Activated CD4-positive, alpha-beta T cell treated with anti-CD3 and anti-CD28 coated beads for 36 hours (primary cell): ENCODE measurements at regions not wholly inside any gene's neighbourhood (a gene's known extent, or its start where the extent isn't known, plus 50 kb on each side); places are given as distances from the start of the nearest gene placed in this dataset.

ENCODE experiments used
- ATAC-seq: fragments of 200-7000 bp; cut with Tn5 transposase; one replicate; pipeline ENCODE4 v1.10.0; 2021; ENCODE audit warnings: mild to moderate bottlenecking, moderate library complexity
- CTCF ChIA-PET: fragments of 350-600 bp; sonication (Branson Sonifier 250); formaldehyde crosslinking; loops from one replicate; lab custom pipeline; 2021; ENCODE audit warnings: antibody characterized with exemption; lab: Charles Lee
- POLR2A ChIA-PET: fragments of 350-600 bp; sonication (Branson Sonifier 250); formaldehyde crosslinking; loops from one replicate; lab custom pipeline; 2021; ENCODE audit warnings: antibody characterized with exemption, inconsistent platforms; lab: Charles Lee
- DNase-seq: peaks from one replicate; pipeline ENCODE4 v3.0.0-alpha.2; 2020
- H3K27ac Mint-ChIP-seq: one replicate; pipeline ENCODE4 v1.8.0; 2021; ENCODE audit warnings: mixed read lengths
- H3K27me3 Mint-ChIP-seq: one replicate; pipeline ENCODE4 v1.8.0; 2021; ENCODE audit warnings: mixed read lengths
- H3K36me3 Mint-ChIP-seq: one replicate; pipeline ENCODE4 v1.8.0; 2021; ENCODE audit warnings: low read depth, mixed read lengths
- H3K4me1 Mint-ChIP-seq: one replicate; pipeline ENCODE4 v1.8.0; 2021; ENCODE audit warnings: mixed read lengths
- H3K4me3 Mint-ChIP-seq: one replicate; pipeline ENCODE4 v1.8.0; 2021; ENCODE audit warnings: mild to moderate bottlenecking, moderate library complexity, mixed read lengths
- H3K9me3 Mint-ChIP-seq: one replicate; pipeline ENCODE4 v1.8.0; 2021; ENCODE audit warnings: low read depth, mixed read lengths
- intact Hi-C, 2 experiments: fragments of 100-400 bp; cut with DNase I in 1 of 2; cut with micrococcal nuclease in 1 of 2; formaldehyde crosslinking; loops; one replicate each; pipeline versions ENCODE4 v1.14.2 to v1.15.1; 2022 to 2024; cut with DNase I, micrococcal nuclease

- no peak overlapping the region for H3K27ac Mint-ChIP-seq
- no peaks in the 10 kb centered on the region for H3K9me3 Mint-ChIP-seq
- H3K27me3 Mint-ChIP-seq: no peaks in the 10 kb centered on the region
- CTCF ChIA-PET: interaction anchor here (1.5 to 1.6 kb wide), 2 partner anchors 15 to 112 kb away, joined by 6 to 11 read pairs; no protein-coding TSS in a partner anchor
- H3K4me3 Mint-ChIP-seq: no peak overlapping the region
- no peaks in the 10 kb centered on the region for H3K4me1 Mint-ChIP-seq
- no peaks in the 10 kb centered on the region for H3K36me3 Mint-ChIP-seq
- no peak for ATAC-seq
- DNase-seq: no peak
- intact Hi-C loops: loop anchor here in 1 of 2 experiments (5.0 kb wide), 1 partner anchor 112 kb away; no protein-coding TSS in a partner anchor
- POLR2A ChIA-PET: no interaction called here
Measured at GRCh38 chr6:37580176-37580955, 80.7 kb upstream of the CCDC167 start.

DNA sequence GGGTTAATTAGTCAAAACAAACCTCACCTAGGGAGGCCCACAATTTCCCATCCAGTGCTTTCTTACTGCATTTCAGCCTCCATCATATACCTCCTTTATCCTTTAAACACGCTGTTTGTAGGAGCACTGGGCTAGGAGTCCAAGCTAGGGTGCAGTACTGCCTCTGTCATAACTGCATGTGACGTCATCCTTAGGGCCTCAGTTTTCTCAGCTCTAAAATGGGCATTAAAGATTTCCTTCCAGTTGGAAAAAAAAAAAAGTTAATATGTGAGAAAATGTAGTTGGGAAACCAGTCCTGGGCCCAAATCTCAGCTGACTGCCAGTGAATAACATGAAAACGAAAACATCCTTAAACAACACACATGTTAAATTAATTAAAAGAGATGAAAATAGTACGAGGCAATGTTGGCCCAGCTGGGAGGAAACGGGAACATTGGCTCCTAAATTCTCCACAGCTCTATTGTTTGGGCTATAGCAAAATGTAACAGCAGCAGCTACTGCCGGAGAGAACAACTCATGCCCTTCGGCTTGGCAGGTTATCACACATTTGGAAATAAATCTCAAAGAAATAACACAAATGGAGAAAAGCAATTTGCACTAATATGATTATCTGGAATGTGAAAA lies 79.9 kb upstream of the CCDC167 start:
- Mint-ChIP-seq H3K36me3 (no peaks in the 10 kb centered on the region), H3K4me1 (no peaks in the 10 kb centered on the region), H3K4me3 (no peak overlapping the region), H3K27ac (no peak overlapping the region), H3K9me3 (no peaks in the 10 kb centered on the region), H3K27me3 (no peaks in the 10 kb centered on the region)
- ATAC-seq (no peak), DNase-seq (no peak)
- ChIA-PET POLR2A (no interaction called here), CTCF (interaction anchor here (0.6 to 1.6 kb wide), 4 partner anchors 11 to 195 kb away, joined by 3 to 11 read pairs (median 4); no protein-coding TSS in a partner anchor)
- intact Hi-C loops: loop anchor here in 1 of 2 experiments (5.0 kb wide), 1 partner anchor 113 kb away; no protein-coding TSS in a partner anchor

GRCh38 chr6:37578104-37578503 lies 78.4 kb upstream of the CCDC167 start:
- ChIA-PET CTCF (interaction anchor here (0.7 to 1.2 kb wide), 3 partner anchors 12 to 86 kb away, joined by 3 to 6 read pairs (median 3); no protein-coding TSS in a partner anchor), POLR2A (interaction anchor here (0.9 kb wide), 1 partner anchor 20 kb away, joined by 3 read pairs; no protein-coding TSS in a partner anchor)
- Mint-ChIP-seq H3K27me3 (no peaks in the 10 kb centered on the region), H3K36me3 (no peaks in the 10 kb centered on the region), H3K4me1 (no peaks in the 10 kb centered on the region), H3K4me3 (no peak overlapping the region), H3K9me3 (no peaks in the 10 kb centered on the region), H3K27ac (no peak overlapping the region)
- intact Hi-C loops: no loop called here
- no peak for ATAC-seq
- no peak for DNase-seq

- CTCF ChIA-PET: interaction anchor here (0.6 to 1.7 kb wide), 2 partner anchors 9 to 1185 kb away, joined by 3 to 7 read pairs; no protein-coding TSS in a partner anchor
Measured at GRCh38 chr6:37576336-37576737, 76.6 kb upstream of the CCDC167 start.

DNA sequence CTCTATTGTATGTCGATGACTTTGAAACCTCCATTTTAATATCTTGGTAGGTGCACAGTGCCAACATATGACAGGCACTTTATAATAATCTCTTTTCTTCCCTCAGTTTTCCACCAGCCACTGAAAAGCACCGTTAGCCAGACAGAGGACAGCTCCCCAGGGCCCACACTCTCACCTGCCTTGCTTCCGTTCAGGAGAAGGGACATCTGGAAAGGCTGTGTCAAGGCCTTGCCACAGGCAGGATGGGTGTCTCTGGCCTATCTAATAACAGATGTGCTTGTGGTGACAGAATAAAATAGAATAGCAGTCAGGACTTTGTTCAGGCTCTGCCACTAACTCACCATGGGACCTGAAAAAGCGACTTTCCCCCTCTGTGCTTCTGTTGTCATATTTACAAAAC lies 75.5 kb upstream of the CCDC167 start:
- no peaks in the 10 kb centered on the region for H3K36me3 Mint-ChIP-seq

More at GRCh38 chr6:37576336-37576737, 76.6 kb upstream of the CCDC167 start:
- H3K27me3 Mint-ChIP-seq: no peaks in the 10 kb centered on the region
- intact Hi-C loops: no loop called here
- no peaks in the 10 kb centered on the region for H3K36me3 Mint-ChIP-seq
- ATAC-seq: no peak
- no peaks in the 10 kb centered on the region for H3K9me3 Mint-ChIP-seq
- POLR2A ChIA-PET: no interaction called here
- no peaks in the 10 kb centered on the region for H3K4me1 Mint-ChIP-seq
- no peak overlapping the region for H3K27ac Mint-ChIP-seq
- no peak overlapping the region for H3K4me3 Mint-ChIP-seq
- no peak for DNase-seq

DNA sequence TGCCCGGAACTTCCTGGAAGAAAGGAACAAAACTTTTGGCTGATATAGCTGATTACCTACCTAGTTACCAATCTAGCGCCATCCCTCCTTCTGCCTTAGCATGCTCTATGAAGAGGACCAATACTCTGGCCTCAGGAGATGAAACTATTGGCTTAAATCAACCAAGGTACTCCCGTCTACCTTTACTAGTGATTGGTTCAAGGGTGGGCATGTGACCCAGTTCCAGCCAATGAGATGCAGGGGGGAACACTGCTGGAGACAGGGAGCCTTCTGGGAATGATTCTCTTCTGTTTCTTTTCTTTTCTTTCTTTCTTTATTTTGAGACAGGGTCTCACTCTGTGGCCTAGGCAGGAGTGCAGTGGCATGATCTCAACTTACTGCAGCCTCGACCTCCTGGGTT lies 72.6 kb upstream of the CCDC167 start:
- no peaks in the 10 kb centered on the region for H3K27me3 Mint-ChIP-seq
- H3K27ac Mint-ChIP-seq: no peak overlapping the region
- no peak overlapping the region for H3K4me3 Mint-ChIP-seq
- H3K9me3 Mint-ChIP-seq: no peaks in the 10 kb centered on the region
- ChIA-PET CTCF (interaction anchor here (0.5 kb wide), 1 partner anchor 35 kb away, joined by 3 read pairs; no protein-coding TSS in a partner anchor), POLR2A (no interaction called here)
- peaks cover 5% of the 10 kb centered on the region for H3K4me1 Mint-ChIP-seq
- no peak for DNase-seq
- ATAC-seq: no peak
- intact Hi-C loops: no loop called here
- no peaks in the 10 kb centered on the region for H3K36me3 Mint-ChIP-seq

More for the DNA sequence above, 75.5 kb upstream of the CCDC167 start:
- Mint-ChIP-seq H3K27ac (no peak overlapping the region), H3K27me3 (no peaks in the 10 kb centered on the region), H3K9me3 (no peaks in the 10 kb centered on the region), H3K4me1 (peaks cover 4% of the 10 kb centered on the region), H3K4me3 (no peak overlapping the region)
- intact Hi-C loops: no loop called here
- CTCF ChIA-PET: interaction anchor here (0.6 kb wide), 1 partner anchor 87 kb away, joined by 4 read pairs; no protein-coding TSS in a partner anchor
- POLR2A ChIA-PET: no interaction called here
- no peak for ATAC-seq
- no peak for DNase-seq

DNA sequence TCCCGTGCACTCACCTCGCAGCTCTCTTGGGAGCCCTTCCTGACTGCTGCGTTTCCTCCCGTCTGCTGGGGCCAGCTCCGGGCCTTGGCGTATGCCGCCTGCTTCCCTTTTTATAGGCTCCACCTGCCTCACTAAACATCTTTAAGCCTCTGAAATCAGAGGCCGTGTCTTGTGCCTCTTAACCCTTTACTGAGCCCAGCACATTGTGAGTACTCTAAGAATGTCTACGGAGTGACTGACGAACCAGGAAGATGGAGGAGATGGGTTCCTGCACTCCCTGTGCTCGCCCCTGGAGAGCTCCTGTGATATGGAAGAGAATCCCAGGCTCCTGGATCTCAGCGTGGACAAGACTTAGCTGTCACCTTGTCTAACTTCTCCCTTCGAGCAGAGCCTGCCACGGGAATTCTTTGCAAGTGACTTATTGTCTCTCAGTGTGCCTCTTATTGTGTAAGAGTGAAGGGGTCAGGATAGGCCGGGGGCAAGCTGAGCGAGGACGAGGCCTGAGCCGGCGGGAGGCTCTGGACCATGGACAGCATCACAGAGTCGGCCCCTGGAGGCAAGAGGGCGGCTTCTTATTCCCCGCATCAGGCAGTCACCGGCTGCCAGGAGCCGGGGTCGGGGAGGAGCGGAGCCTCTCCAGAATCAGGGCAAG lies 70.9 kb upstream of the CCDC167 start:
- Mint-ChIP-seq H3K9me3 (no peaks in the 10 kb centered on the region), H3K36me3 (no peaks in the 10 kb centered on the region), H3K27me3 (no peaks in the 10 kb centered on the region), H3K27ac (no peak overlapping the region), H3K4me1 (peaks cover 11% of the 10 kb centered on the region), H3K4me3 (no peak overlapping the region)
- POLR2A ChIA-PET: no interaction called here
- CTCF ChIA-PET: interaction anchor here (0.6 to 1.8 kb wide), 7 partner anchors 14 to 545 kb away, joined by 3 to 4 read pairs (median 3); no protein-coding TSS in a partner anchor
- no peak for DNase-seq
- intact Hi-C loops: no loop called here
- ATAC-seq: no peak

- Mint-ChIP-seq H3K27ac (no peak overlapping the region), H3K36me3 (no peaks in the 10 kb centered on the region), H3K27me3 (peaks cover 2% of the 10 kb centered on the region), H3K4me3 (no peak overlapping the region), H3K4me1 (peaks cover 11% of the 10 kb centered on the region), H3K9me3 (no peaks in the 10 kb centered on the region)
- CTCF ChIA-PET: interaction anchor here (0.6 to 1.8 kb wide), 6 partner anchors 87 to 934 kb away, joined by 3 to 4 read pairs (median 3); no protein-coding TSS in a partner anchor
- intact Hi-C loops: loop anchor here (5.0 kb wide), 2 partner anchors 188 to 922 kb away; no protein-coding TSS in a partner anchor
- POLR2A ChIA-PET: no interaction called here
- ATAC-seq (no peak), DNase-seq (no peak)
Measured at GRCh38 chr6:37569743-37570481, 70.2 kb upstream of the CCDC167 start.

DNA sequence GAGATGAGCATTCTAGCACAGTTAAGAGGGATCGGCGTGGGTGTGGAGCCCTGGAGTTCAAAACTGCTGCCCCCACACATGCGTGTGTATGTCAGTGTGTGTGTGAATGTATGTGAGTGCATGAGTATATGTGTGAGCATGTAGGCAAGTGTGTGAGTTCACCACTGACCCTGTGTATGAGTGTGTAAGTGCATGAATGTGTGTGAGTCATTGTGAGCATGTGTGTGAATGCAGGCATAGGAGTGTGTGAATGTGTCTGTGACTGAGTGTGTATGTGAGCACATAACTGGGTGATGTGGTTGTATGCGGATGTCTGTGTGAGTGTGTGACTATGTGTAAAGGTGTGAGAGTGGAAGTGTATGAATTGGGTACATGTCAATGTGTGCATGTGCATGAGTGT lies 69.6 kb upstream of the CCDC167 start:
- intact Hi-C loops: loop anchor here (5.0 kb wide), 2 partner anchors 187 to 923 kb away; no protein-coding TSS in a partner anchor

GRCh38 chr6:37566950-37567349 lies 67.3 kb upstream of the CCDC167 start:
- DNase-seq: no peak
- ChIA-PET POLR2A (no interaction called here), CTCF (interaction anchor here (0.6 to 3.3 kb wide), 12 partner anchors 9 to 201 kb away, joined by 3 to 16 read pairs (median 4); no protein-coding TSS in a partner anchor)
- no peak for ATAC-seq
- H3K9me3 Mint-ChIP-seq: no peaks in the 10 kb centered on the region
- H3K36me3 Mint-ChIP-seq: no peaks in the 10 kb centered on the region
- intact Hi-C loops: loop anchor here (1.0 to 5.0 kb wide), 8 partner anchors 28 to 925 kb away; no protein-coding TSS in a partner anchor
- no peak overlapping the region for H3K27ac Mint-ChIP-seq
- H3K4me3 Mint-ChIP-seq: no peak overlapping the region
- H3K4me1 Mint-ChIP-seq: peaks cover 11% of the 10 kb centered on the region
- peaks cover 4% of the 10 kb centered on the region for H3K27me3 Mint-ChIP-seq

More for the DNA sequence above, 69.6 kb upstream of the CCDC167 start:
- Mint-ChIP-seq H3K36me3 (no peaks in the 10 kb centered on the region), H3K27ac (no peak overlapping the region), H3K4me3 (no peak overlapping the region), H3K4me1 (peaks cover 11% of the 10 kb centered on the region), H3K27me3 (peaks cover 4% of the 10 kb centered on the region), H3K9me3 (no peaks in the 10 kb centered on the region)
- ChIA-PET POLR2A (no interaction called here), CTCF (interaction anchor here (0.7 kb wide), 1 partner anchor 26 kb away, joined by 3 read pairs; no protein-coding TSS in a partner anchor)
- DNase-seq (no peak), ATAC-seq (peak; percentile 34)
